ENCODE measurements at regions not wholly inside any gene's neighbourhood (a gene's known extent, or its start where the extent isn't known, plus 50 kb on each side); places are given as distances from the start of the nearest gene placed in this dataset.

- TF ChIP-seq, protein P1, sequence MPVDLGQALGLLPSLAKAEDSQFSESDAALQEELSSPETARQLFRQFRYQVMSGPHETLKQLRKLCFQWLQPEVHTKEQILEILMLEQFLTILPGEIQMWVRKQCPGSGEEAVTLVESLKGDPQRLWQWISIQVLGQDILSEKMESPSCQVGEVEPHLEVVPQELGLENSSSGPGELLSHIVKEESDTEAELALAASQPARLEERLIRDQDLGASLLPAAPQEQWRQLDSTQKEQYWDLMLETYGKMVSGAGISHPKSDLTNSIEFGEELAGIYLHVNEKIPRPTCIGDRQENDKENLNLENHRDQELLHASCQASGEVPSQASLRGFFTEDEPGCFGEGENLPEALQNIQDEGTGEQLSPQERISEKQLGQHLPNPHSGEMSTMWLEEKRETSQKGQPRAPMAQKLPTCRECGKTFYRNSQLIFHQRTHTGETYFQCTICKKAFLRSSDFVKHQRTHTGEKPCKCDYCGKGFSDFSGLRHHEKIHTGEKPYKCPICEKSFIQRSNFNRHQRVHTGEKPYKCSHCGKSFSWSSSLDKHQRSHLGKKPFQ (tag by site-specific recombination; IDR thresholded peaks at IDR 0.05), result peak; percentile 11; the same call in 1 of the 2 replicates
- TF ChIP-seq MEIS1 (CRISPR knock-in tag; IDR thresholded peaks at IDR 0.05; ENCODE audit: borderline replicate concordance) (no peak), EGR2 (tag by site-specific recombination; IDR thresholded peaks at IDR 0.05; ENCODE audit: low read depth) (peak; percentile 47), GLI4 (tag by site-specific recombination; IDR thresholded peaks at IDR 0.05) (no peak), OSR2 (tag by site-specific recombination; IDR thresholded peaks at IDR 0.05) (no peak), ZIC2 (tag by site-specific recombination; IDR thresholded peaks at IDR 0.05) (no peak), WT1 (tag by site-specific recombination; IDR thresholded peaks at IDR 0.05) (0 out of 2 replicates have a peak, but pooled peaks have one; percentile 17), ZFP37 (tag by site-specific recombination; IDR thresholded peaks at IDR 0.05) (no peak), ZNF16 (tag by site-specific recombination; IDR thresholded peaks at IDR 0.05; ENCODE audit: low read depth) (no peak), ZBTB21 (tag by site-specific recombination; IDR thresholded peaks at IDR 0.05) (no peak), ZNF449 (tag by site-specific recombination; IDR thresholded peaks at IDR 0.05) (no peak), ZNF610 (tag by site-specific recombination; IDR thresholded peaks at IDR 0.05; ENCODE audit: borderline replicate concordance) (peak; percentile 67; the same call in 1 of the 2 replicates), PRDM1 (tag by site-specific recombination; IDR thresholded peaks at IDR 0.05) (0 out of 2 replicates have a peak, but pooled peaks have one; percentile 18), ZNF501 (tag by site-specific recombination; IDR thresholded peaks at IDR 0.05) (no peak), ZFHX2 (tag by site-specific recombination; conservative IDR thresholded peaks at IDR 0.05) (peak; percentile 63), ZNF24 (tag by site-specific recombination; IDR thresholded peaks at IDR 0.05) (0 out of 2 replicates have a peak, but pooled peaks have one; percentile 34)
These were observed 218.0 kb upstream of the SERP2 start (continued) for GRCh38 chr13:44155422-44156293.

DNA sequence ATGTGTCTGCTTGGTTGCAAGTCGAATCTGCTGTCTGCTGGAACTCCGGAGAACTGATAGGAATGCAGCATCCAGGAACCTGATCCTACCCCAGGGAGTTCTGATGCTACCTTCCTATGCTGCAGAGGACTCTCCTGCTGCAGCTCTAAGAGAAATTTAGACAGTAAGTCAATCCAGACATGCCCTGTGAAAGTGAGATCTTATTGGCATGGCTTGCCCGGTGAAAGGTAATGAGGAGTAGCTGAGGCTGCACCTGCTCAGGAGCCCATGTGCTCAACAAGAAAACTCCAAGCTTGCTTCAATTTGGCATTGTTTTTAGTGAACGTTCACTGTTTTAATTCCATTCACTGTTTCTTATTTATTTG, 217.3 kb upstream of the SERP2 start:
- TF ChIP-seq WT1 (tag by site-specific recombination; IDR thresholded peaks at IDR 0.05) (0 out of 2 replicates have a peak, but pooled peaks have one; percentile 1), ZNF394 (tag by site-specific recombination; IDR thresholded peaks at IDR 0.05; ENCODE audit: borderline replicate concordance) (peak; percentile 68; the same call in 1 of the 2 replicates), ZSCAN18 (tag by site-specific recombination; IDR thresholded peaks at IDR 0.05) (no peak), ZNF416 (tag by site-specific recombination; IDR thresholded peaks at IDR 0.05) (no peak), ZBTB8A (tag by site-specific recombination; IDR thresholded peaks at IDR 0.05) (no peak), KLF10 (tag by site-specific recombination; IDR thresholded peaks at IDR 0.05) (no peak)
- TF ChIP-seq, protein P2, sequence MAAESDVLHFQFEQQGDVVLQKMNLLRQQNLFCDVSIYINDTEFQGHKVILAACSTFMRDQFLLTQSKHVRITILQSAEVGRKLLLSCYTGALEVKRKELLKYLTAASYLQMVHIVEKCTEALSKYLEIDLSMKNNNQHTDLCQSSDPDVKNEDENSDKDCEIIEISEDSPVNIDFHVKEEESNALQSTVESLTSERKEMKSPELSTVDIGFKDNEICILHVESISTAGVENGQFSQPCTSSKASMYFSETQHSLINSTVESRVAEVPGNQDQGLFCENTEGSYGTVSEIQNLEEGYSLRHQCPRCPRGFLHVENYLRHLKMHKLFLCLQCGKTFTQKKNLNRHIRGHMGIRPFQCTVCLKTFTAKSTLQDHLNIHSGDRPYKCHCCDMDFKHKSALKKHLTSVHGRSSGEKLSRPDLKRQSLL (tag by site-specific recombination; IDR thresholded peaks at IDR 0.05), result no peak
- TF ChIP-seq, protein P3, sequence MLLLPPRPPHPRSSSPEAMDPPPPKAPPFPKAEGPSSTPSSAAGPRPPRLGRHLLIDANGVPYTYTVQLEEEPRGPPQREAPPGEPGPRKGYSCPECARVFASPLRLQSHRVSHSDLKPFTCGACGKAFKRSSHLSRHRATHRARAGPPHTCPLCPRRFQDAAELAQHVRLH (tag by site-specific recombination; IDR thresholded peaks at IDR 0.05), result no peak
- no peak overlapping the region for H3K27ac ChIP-seq (ENCODE audit: extremely low read depth, low read depth, low read length)
- ChIA-PET CTCF (no interaction called here), POLR2A (no interaction called here)
- H3K36me3 ChIP-seq (ENCODE audit: control insufficient read depth in 2 of 2, insufficient read depth in 1 of 2, low read length in 2 of 2), result no peaks in the 10 kb centered on the region
- no peaks in the 10 kb centered on the region for H3K4me1 ChIP-seq (ENCODE audit: control insufficient read depth, insufficient read depth, low read length)
- H3K9me3 ChIP-seq (ENCODE audit: control insufficient read depth, insufficient read depth, low read depth, low read length), result no peaks in the 10 kb centered on the region
- no peak overlapping the region for H3K4me3 ChIP-seq (ENCODE audit: low read depth, low read length)
